Naive thymus-derived CD8-positive, alpha-beta T cell (primary cell): ENCODE measurements at regions not wholly inside any gene's neighbourhood (a gene's known extent, or its start where the extent isn't known, plus 50 kb on each side); places are given as distances from the start of the nearest gene placed in this dataset.
A peak's percentile ranks its signal among the peaks of the same experiment; 100 is the strongest.

Experiments used
- ATAC-seq, 2 donors: fragments of 150-1000 bp; cut with Tn5 transposase in 1 of 2; sonication (Bioruptor Pico), chemical (Tn5 transposase) in 1 of 2; 1 replicate in 1 of 2; 2 replicates in 1 of 2; pipeline ENCODE4 v1.10.0; 2021; ENCODE audit warnings: mild to moderate bottlenecking in 2 of 2, moderate library complexity in 2 of 2
- POLR2A ChIA-PET: fragments of 350-600 bp; sonication (Branson Sonifier 250); formaldehyde crosslinking; loops from one replicate; lab custom pipeline; 2021; ENCODE audit warnings: antibody characterized with exemption; lab: Charles Lee
- DNase-seq, 10 donors: peaks; one replicate each; pipeline versions ENCODE4 v3.0.0 to v3.0.0-alpha.2; 2020 to 2022
- H3K27ac Mint-ChIP-seq, 10 donors: one replicate each; pipeline ENCODE4 v1.8.0; 2020 to 2022; ENCODE audit warnings: mild to moderate bottlenecking in 10 of 10, mixed read lengths in 10 of 10, moderate library complexity in 4 of 10, inconsistent platforms in 1 of 10
- H3K27me3 Mint-ChIP-seq, 5 donors: one replicate each; pipeline ENCODE4 v1.8.0; 2021 to 2022; ENCODE audit warnings: mixed read lengths in 5 of 5
- H3K36me3 Mint-ChIP-seq, 3 donors: one replicate each; pipeline ENCODE4 v1.8.0; 2020 to 2022; ENCODE audit warnings: mixed read lengths in 3 of 3, mild to moderate bottlenecking in 2 of 3, inconsistent platforms in 1 of 3
- H3K4me1 Mint-ChIP-seq, 4 donors: one replicate each; pipeline ENCODE4 v1.8.0; 2021 to 2022; ENCODE audit warnings: mixed read lengths in 4 of 4
- H3K4me3 Mint-ChIP-seq, 10 donors: one replicate each; pipeline ENCODE4 v1.8.0; 2020 to 2022; ENCODE audit warnings: mild to moderate bottlenecking in 10 of 10, mixed read lengths in 10 of 10, moderate library complexity in 6 of 10, inconsistent platforms in 1 of 10
- H3K9me3 Mint-ChIP-seq, 9 donors: one replicate each; pipeline ENCODE4 v1.8.0; 2020 to 2022; ENCODE audit warnings: mixed read lengths in 9 of 9, mild to moderate bottlenecking in 3 of 9, inconsistent platforms in 1 of 9, moderate library complexity in 1 of 9

- ATAC-seq (no peak), DNase-seq (no peak)
- no peak overlapping the region for H3K27ac Mint-ChIP-seq
- H3K9me3 Mint-ChIP-seq: no peaks in the 10 kb centered on the region
- H3K36me3 Mint-ChIP-seq: peaks cover 0 to 3% (median under 1%) of the 10 kb centered on the region in 3 donors
- no peak overlapping the region for H3K4me3 Mint-ChIP-seq
- no peaks in the 10 kb centered on the region for H3K27me3 Mint-ChIP-seq
- POLR2A ChIA-PET: interaction anchor here (0.6 kb wide), 1 partner anchor 92 kb away, joined by 5 read pairs; no protein-coding TSS in a partner anchor
- peaks cover 5 to 29% (median 12%) of the 10 kb centered on the region in 4 donors for H3K4me1 Mint-ChIP-seq
These were observed 82.4 kb upstream of the CLCN4 start for GRCh38 chrX:10074241-10074941.

- DNase-seq: no peak
- peaks cover 5 to 11% (median 5%) of the 10 kb centered on the region in 4 donors for H3K4me1 Mint-ChIP-seq
- H3K27ac Mint-ChIP-seq: no peak overlapping the region
- no peak overlapping the region for H3K4me3 Mint-ChIP-seq
- no peaks in the 10 kb centered on the region for H3K9me3 Mint-ChIP-seq
- POLR2A ChIA-PET: interaction anchor here (0.7 to 1.2 kb wide), 2 partner anchors 16 to 42 kb away, joined by 3 to 6 read pairs; no protein-coding TSS in a partner anchor
- H3K27me3 Mint-ChIP-seq: no peaks in the 10 kb centered on the region
- H3K36me3 Mint-ChIP-seq: peaks cover 0 to 4% (median 2%) of the 10 kb centered on the region in 3 donors
- no peak for ATAC-seq
These were observed 80.0 kb upstream of the CLCN4 start for GRCh38 chrX:10076765-10077164.

- no peaks in the 10 kb centered on the region for H3K9me3 Mint-ChIP-seq
- peaks cover 0 to 4% (median 2%) of the 10 kb centered on the region in 3 donors for H3K36me3 Mint-ChIP-seq
- DNase-seq (peak in 2 of 10 donors; percentile 11 to 46), ATAC-seq (peak; percentile 50 to 84)
- POLR2A ChIA-PET: interaction anchor here (1.2 to 1.4 kb wide), 3 partner anchors 34 to 41 kb away, joined by 3 to 11 read pairs (median 6); no protein-coding TSS in a partner anchor
- no peak overlapping the region for H3K4me3 Mint-ChIP-seq
- H3K27ac Mint-ChIP-seq: peak overlapping the region in 3 of 10 donors; percentile 9 to 36 (median 26)
- no peaks in the 10 kb centered on the region for H3K27me3 Mint-ChIP-seq
- H3K4me1 Mint-ChIP-seq: peaks cover 5 to 12% (median 6%) of the 10 kb centered on the region in 4 donors
These were observed 79.2 kb upstream of the CLCN4 start for GRCh38 chrX:10077425-10078188.

GRCh38 chrX:10078266-10078665 lies 78.5 kb upstream of the CLCN4 start:
- H3K36me3 Mint-ChIP-seq: peaks cover 0 to 4% (median 2%) of the 10 kb centered on the region in 3 donors
- ATAC-seq: no peak
- POLR2A ChIA-PET: interaction anchor here (1.3 to 1.4 kb wide), 2 partner anchors 33 to 38 kb away, joined by 3 to 11 read pairs; no protein-coding TSS in a partner anchor
- H3K4me1 Mint-ChIP-seq: peaks cover 5 to 18% (median 9%) of the 10 kb centered on the region in 4 donors
- peak overlapping the region in 1 of 10 donors; percentile 19 for H3K27ac Mint-ChIP-seq
- no peak overlapping the region for H3K4me3 Mint-ChIP-seq
- H3K9me3 Mint-ChIP-seq: no peaks in the 10 kb centered on the region
- no peaks in the 10 kb centered on the region for H3K27me3 Mint-ChIP-seq
- no peak for DNase-seq

GRCh38 chrX:10079231-10079630 lies 77.5 kb upstream of the CLCN4 start:
- DNase-seq (no peak), ATAC-seq (no peak)
- Mint-ChIP-seq H3K27ac (no peak overlapping the region), H3K4me3 (no peak overlapping the region), H3K27me3 (no peaks in the 10 kb centered on the region), H3K4me1 (peaks cover 6 to 28% (median 13%) of the 10 kb centered on the region in 4 donors), H3K36me3 (peaks cover 0 to 2% (median 2%) of the 10 kb centered on the region in 3 donors), H3K9me3 (no peaks in the 10 kb centered on the region)
- POLR2A ChIA-PET: no interaction called here

GRCh38 chrX:10083809-10084208 lies 73.0 kb upstream of the CLCN4 start:
- POLR2A ChIA-PET: interaction anchor here (1.1 to 3.6 kb wide), 2 partner anchors 12 to 27 kb away, joined by 3 to 16 read pairs; no protein-coding TSS in a partner anchor
- Mint-ChIP-seq H3K27ac (peak overlapping the region in 2 of 10 donors; percentile 75 to 86), H3K27me3 (no peaks in the 10 kb centered on the region), H3K4me3 (peak overlapping the region in 1 of 10 donors; percentile 26), H3K9me3 (no peaks in the 10 kb centered on the region), H3K36me3 (peaks cover 0 to 2% (median 2%) of the 10 kb centered on the region in 3 donors), H3K4me1 (peaks cover 7 to 52% (median 24%) of the 10 kb centered on the region in 4 donors)
- DNase-seq (no peak), ATAC-seq (no peak)

- POLR2A ChIA-PET: interaction anchor here (0.9 to 3.6 kb wide), 3 partner anchors 10 to 26 kb away, joined by 3 to 16 read pairs (median 3); no protein-coding TSS in a partner anchor
- DNase-seq: peak in 1 of 10 donors; percentile 25
- Mint-ChIP-seq H3K27me3 (no peaks in the 10 kb centered on the region), H3K27ac (peak overlapping the region in 7 of 10 donors; percentile 9 to 86 (median 53)), H3K4me3 (peak overlapping the region in 5 of 10 donors; percentile 29 to 58 (median 39)), H3K36me3 (peaks cover 0 to 2% (median 0%) of the 10 kb centered on the region in 3 donors), H3K9me3 (no peaks in the 10 kb centered on the region), H3K4me1 (peaks cover 7 to 58% (median 24%) of the 10 kb centered on the region in 4 donors)
- peak; percentile 49 to 54 for ATAC-seq
These were observed 71.6 kb upstream of the CLCN4 start for GRCh38 chrX:10085223-10085622.

GRCh38 chrX:10086676-10087075 lies 70.1 kb upstream of the CLCN4 start:
- H3K36me3 Mint-ChIP-seq: peaks cover 0 to 4% (median 4%) of the 10 kb centered on the region in 3 donors
- peak overlapping the region in 1 of 10 donors; percentile 11 for H3K4me3 Mint-ChIP-seq
- ATAC-seq: no peak

GRCh38 chrX:10087391-10087790 lies 69.4 kb upstream of the CLCN4 start:
- Mint-ChIP-seq H3K9me3 (no peaks in the 10 kb centered on the region), H3K4me1 (peaks cover 7 to 60% (median 24%) of the 10 kb centered on the region in 4 donors), H3K4me3 (no peak overlapping the region), H3K36me3 (peaks cover 0 to 8% (median 4%) of the 10 kb centered on the region in 3 donors), H3K27me3 (no peaks in the 10 kb centered on the region), H3K27ac (peak overlapping the region in 2 of 10 donors; percentile 22 to 43)
- DNase-seq (no peak), ATAC-seq (no peak)
- POLR2A ChIA-PET: no interaction called here

More at GRCh38 chrX:10086676-10087075, 70.1 kb upstream of the CLCN4 start:
- POLR2A ChIA-PET: interaction anchor here (1.1 to 3.6 kb wide), 2 partner anchors 21 to 24 kb away, joined by 5 to 16 read pairs; no protein-coding TSS in a partner anchor
- DNase-seq: no peak
- Mint-ChIP-seq H3K27ac (peak overlapping the region in 3 of 10 donors; percentile 77 to 86 (median 80)), H3K27me3 (no peaks in the 10 kb centered on the region), H3K9me3 (no peaks in the 10 kb centered on the region), H3K4me1 (peaks cover 7 to 60% (median 24%) of the 10 kb centered on the region in 4 donors)

- H3K4me3 Mint-ChIP-seq: no peak overlapping the region
- peaks cover 5 to 42% (median 15%) of the 10 kb centered on the region in 4 donors for H3K4me1 Mint-ChIP-seq
- no peak for DNase-seq
- ATAC-seq: no peak
- POLR2A ChIA-PET: no interaction called here
- peaks cover 0 to 8% (median 4%) of the 10 kb centered on the region in 3 donors for H3K36me3 Mint-ChIP-seq
- no peaks in the 10 kb centered on the region for H3K27me3 Mint-ChIP-seq
- H3K27ac Mint-ChIP-seq: no peak overlapping the region
- H3K9me3 Mint-ChIP-seq: no peaks in the 10 kb centered on the region
These were observed 67.4 kb upstream of the CLCN4 start for GRCh38 chrX:10089378-10089795.

- no peak for DNase-seq
- peaks cover 0 to 8% (median 4%) of the 10 kb centered on the region in 3 donors for H3K36me3 Mint-ChIP-seq
- H3K4me1 Mint-ChIP-seq: peaks cover 3 to 35% (median 12%) of the 10 kb centered on the region in 4 donors
- H3K27me3 Mint-ChIP-seq: no peaks in the 10 kb centered on the region
- no peaks in the 10 kb centered on the region for H3K9me3 Mint-ChIP-seq
- H3K27ac Mint-ChIP-seq: no peak overlapping the region
- POLR2A ChIA-PET: interaction anchor here (0.6 kb wide), 1 partner anchor 9 kb away, joined by 6 read pairs; no protein-coding TSS in a partner anchor
- no peak for ATAC-seq
- no peak overlapping the region for H3K4me3 Mint-ChIP-seq
These were observed 66.5 kb upstream of the CLCN4 start for GRCh38 chrX:10090319-10090718.

- POLR2A ChIA-PET: interaction anchor here (0.8 to 6.8 kb wide), 3 partner anchors 10 to 14 kb away, joined by 3 to 88 read pairs (median 3); no protein-coding TSS in a partner anchor
- H3K4me3 Mint-ChIP-seq: peak overlapping the region in 1 of 10 donors; percentile 6
- DNase-seq (no peak), ATAC-seq (no peak)
- no peaks in the 10 kb centered on the region for H3K9me3 Mint-ChIP-seq
- no peaks in the 10 kb centered on the region for H3K27me3 Mint-ChIP-seq
- H3K4me1 Mint-ChIP-seq: peaks cover 15 to 45% (median 39%) of the 10 kb centered on the region in 4 donors
- H3K27ac Mint-ChIP-seq: peak overlapping the region in 3 of 10 donors; percentile 60 to 73 (median 61)
- H3K36me3 Mint-ChIP-seq: peaks cover 0 to 8% (median 4%) of the 10 kb centered on the region in 3 donors
These were observed 61.5 kb upstream of the CLCN4 start for GRCh38 chrX:10095246-10095645.
